SK-N-SH (cell line): ENCODE measurements at regions not wholly inside any gene's neighbourhood (a gene's known extent, or its start where the extent isn't known, plus 50 kb on each side); places are given as distances from the start of the nearest gene placed in this dataset.

ENCODE experiments used
- CTCF ChIA-PET: fragments of 300-600, 350-600 bp; formaldehyde crosslinking; extraction: SDS; loops from one replicate; lab custom pipeline; 2021; lab: Yijun Ruan, JAX
- POLR2A ChIA-PET: fragments of 350-600 bp; sonication (Branson Sonifier 250); formaldehyde crosslinking; extraction: SDS; loops from one replicate; lab custom pipeline; 2020; ENCODE audit warnings: antibody characterized with exemption, inconsistent platforms; lab: Yijun Ruan, JAX
- DNase-seq: peaks from one replicate; pipeline ENCODE4 v3.0.0; 2012
- H2AFZ ChIP-seq: fragments of 200-600 bp; sonication (generic); 2 replicates; pipeline ENCODE4 v1.8.1; 2016; ENCODE audit warnings: antibody characterized with exemption, mild to moderate bottlenecking, low read depth
- H3F3A ChIP-seq: fragments of 200-600 bp; sonication (generic); replicated peaks from 2 replicates; pipeline ENCODE3; 2016; ENCODE audit warnings: antibody characterized with exemption, mild to moderate bottlenecking; ENCODE audit not compliant: insufficient read depth
- H3K27ac ChIP-seq, 2 experiments: fragments of 200-500 bp in 1 of 2; fragments of 200-600 bp in 1 of 2; sonication (Bioruptor generic) in 1 of 2; sonication (generic), shearing (Covaris generic) in 1 of 2; 2 replicates each; pipeline versions ENCODE4 v1.5.1 to v1.6.1; 2014 to 2016; ENCODE audit warnings: low read depth in 2 of 2, inconsistent platforms in 1 of 2, low read length in 1 of 2, mild to moderate bottlenecking in 1 of 2, mixed read lengths in 1 of 2
- H3K27me3 ChIP-seq: fragments of 200-600 bp; sonication (generic), shearing (Covaris generic); 2 replicates; pipeline ENCODE4 v1.6.1; 2016; ENCODE audit warnings: mixed run types; ENCODE audit not compliant: insufficient read depth
- H3K36me3 ChIP-seq, 2 experiments: fragments of 200-500 bp in 1 of 2; fragments of 200-600 bp in 1 of 2; sonication (Bioruptor generic) in 1 of 2; sonication (generic) in 1 of 2; replicated peaks in 1 of 2; 2 replicates each; pipeline versions ENCODE3 to v1.5.1; 2014 to 2016; ENCODE audit warnings: low read length in 1 of 2, mild to moderate bottlenecking in 1 of 2; ENCODE audit not compliant: insufficient read depth in 2 of 2, control insufficient read depth in 1 of 2
- H3K4me1 ChIP-seq, 2 experiments: fragments of 200-500 bp in 1 of 2; fragments of 200-600 bp in 1 of 2; sonication (Bioruptor generic) in 1 of 2; sonication (generic), shearing (Covaris generic) in 1 of 2; 2 replicates each; pipeline versions ENCODE4 v1.5.1 to v1.6.1; 2014 to 2016; ENCODE audit warnings: low read depth in 1 of 2, low read length in 1 of 2, mixed run types in 1 of 2; ENCODE audit not compliant: insufficient read depth in 2 of 2, control insufficient read depth in 1 of 2
- H3K4me2 ChIP-seq: fragments of 200-600 bp; sonication (generic), shearing (Covaris generic); 2 replicates; pipeline ENCODE4 v1.6.1; 2017; ENCODE audit warnings: mixed run types
- H3K4me3 ChIP-seq, 2 experiments: fragments of 200-500 bp in 1 of 2; fragments of 200-600 bp in 1 of 2; sonication (Bioruptor generic) in 1 of 2; sonication (generic), shearing (Covaris generic) in 1 of 2; 2 replicates each; pipeline versions ENCODE4 v1.5.1 to v1.8.1; 2014 to 2016; ENCODE audit warnings: low read depth in 2 of 2, inconsistent platforms in 1 of 2, low read length in 1 of 2, mild to moderate bottlenecking in 1 of 2, mixed read lengths in 1 of 2, moderate library complexity in 1 of 2
- H3K79me2 ChIP-seq: fragments of 200-600 bp; sonication (generic); 2 replicates; pipeline ENCODE4 v1.8.1; 2017; ENCODE audit warnings: mild to moderate bottlenecking; ENCODE audit not compliant: insufficient read depth
- H3K9ac ChIP-seq: fragments of 200-600 bp; sonication (generic); 2 replicates; pipeline ENCODE4 v1.6.1; 2017; ENCODE audit warnings: mixed run types
- H3K9me2 ChIP-seq: fragments of 200-600 bp; sonication (generic); 2 replicates; pipeline ENCODE4 v1.6.1; 2017; ENCODE audit warnings: mixed run types
- H3K9me3 ChIP-seq: fragments of 200-600 bp; sonication (generic); 2 replicates; pipeline ENCODE4 v1.6.1; 2017; ENCODE audit warnings: mixed run types, mild to moderate bottlenecking, moderate library complexity
- H4K20me1 ChIP-seq: fragments of 200-600 bp; sonication (generic); 2 replicates; pipeline ENCODE4 v1.6.1; 2017; ENCODE audit warnings: mild to moderate bottlenecking, mixed run types; ENCODE audit not compliant: insufficient read depth
- CTCF ChIP-seq: fragments of 200-600 bp; sonication (generic); IDR thresholded peaks from 2 replicates; pipeline ENCODE4 v1.6.1; 2017; ENCODE audit warnings: antibody characterized with exemption, mild to moderate bottlenecking, moderate library complexity
- ELF1 ChIP-seq: IDR thresholded peaks from 2 replicates; pipeline ENCODE4 v1.4.0; 2012
- EP300 ChIP-seq, 2 experiments: IDR thresholded peaks; 2 replicates each; pipeline versions ENCODE4 v1.4.0 to v1.6.1; 2012; ENCODE audit warnings: borderline replicate concordance in 1 of 2, low read depth in 1 of 2, low read length in 1 of 2
- FOSL2 ChIP-seq: IDR thresholded peaks from 2 replicates; pipeline ENCODE4 v1.4.0; 2012; ENCODE audit warnings: low read depth, mild to moderate bottlenecking, moderate library complexity, borderline replicate concordance
- FOXJ3 ChIP-seq: sonication (generic); formaldehyde crosslinking; IDR thresholded peaks from 2 replicates; pipeline ENCODE4 v1.5.1; 2020; ENCODE audit warnings: mild to moderate bottlenecking, missing genetic modification reagents
- FOXM1 ChIP-seq: IDR thresholded peaks from 2 replicates; pipeline ENCODE4 v1.4.0; 2012; ENCODE audit warnings: low read depth, mild to moderate bottlenecking
- GATA2 ChIP-seq: sonication (generic); formaldehyde crosslinking; IDR thresholded peaks from 2 replicates; pipeline ENCODE4 v1.5.0; 2020; ENCODE audit warnings: mild to moderate bottlenecking, missing genetic modification reagents
- MEF2A ChIP-seq: IDR thresholded peaks from 2 replicates; pipeline ENCODE4 v1.4.0; 2012; ENCODE audit warnings: low read depth, borderline replicate concordance
- NRF1 ChIP-seq: IDR thresholded peaks from 2 replicates; pipeline ENCODE4 v1.6.1; 2012; ENCODE audit warnings: low read depth, mild to moderate bottlenecking, low read length
- RAD21 ChIP-seq: IDR thresholded peaks from 2 replicates; pipeline ENCODE4 v1.6.1; 2012; ENCODE audit warnings: mild to moderate bottlenecking, low read length
- SMC3 ChIP-seq: IDR thresholded peaks from 2 replicates; pipeline ENCODE4 v1.6.1; 2012; ENCODE audit warnings: low read depth, low read length, improper control_type of control experiment
- TAF1 ChIP-seq: IDR thresholded peaks from 2 replicates; pipeline ENCODE4 v1.6.1; 2012; ENCODE audit warnings: low read depth, mild to moderate bottlenecking, low read length, moderate library complexity, borderline replicate concordance
- TCF12 ChIP-seq: IDR thresholded peaks from 2 replicates; pipeline ENCODE4 v1.4.0; 2012
- TEAD4 ChIP-seq: IDR thresholded peaks from 2 replicates; pipeline ENCODE4 v1.4.0; 2012; ENCODE audit warnings: mild to moderate bottlenecking, borderline replicate concordance; ENCODE audit not compliant: insufficient read depth
- YY1 ChIP-seq: IDR thresholded peaks from 2 replicates; pipeline ENCODE4 v1.4.0; 2012; ENCODE audit warnings: low read depth, mild to moderate bottlenecking
- WGBS: methylation state at CpG from one replicate; pipeline ENCODE4 v1.1.6; 2017; ENCODE audit warnings: low lambda C conversion rate; 5-methylcytosine and 5-hydroxymethylcytosine counted together
- TF ChIP-seq, protein P1 (sequence below): IDR thresholded peaks from 2 replicates; pipeline ENCODE4 v1.4.0; 2012; ENCODE audit warnings: low read depth, borderline replicate concordance

DNA sequence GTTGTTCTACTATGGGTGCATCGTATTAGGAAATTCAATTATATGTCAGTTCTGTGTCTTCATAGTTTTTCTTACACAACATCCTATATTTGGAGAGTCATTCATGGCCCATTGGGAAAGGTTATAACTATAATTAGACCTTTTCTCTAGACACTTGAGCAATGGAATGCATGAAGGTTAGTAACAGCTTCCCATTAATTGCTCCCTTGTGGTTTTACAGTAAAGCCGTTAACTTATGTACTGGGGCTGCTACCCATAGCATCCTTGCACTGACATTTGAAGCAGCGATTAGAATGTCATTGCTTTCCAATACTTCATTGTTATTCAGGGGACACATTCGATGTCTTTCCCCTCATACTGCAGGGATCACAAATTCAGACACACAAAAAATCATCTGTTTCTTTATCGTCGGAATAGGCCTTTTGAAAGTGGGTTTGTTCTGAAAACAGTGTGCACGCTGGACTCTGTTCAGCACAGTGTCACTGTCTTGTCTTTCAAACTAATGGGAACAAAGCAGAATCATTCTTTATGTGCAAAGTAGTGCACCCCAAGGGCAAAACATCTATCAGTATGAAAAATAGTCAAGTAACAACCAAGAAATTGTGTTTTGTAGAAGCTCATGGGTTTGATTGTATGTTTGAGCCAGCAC is 634.3 kb upstream of the MAP3K7 start:
- no peak overlapping the region for H3K9ac ChIP-seq
- no peak overlapping the region for H3K4me2 ChIP-seq
- ChIA-PET CTCF (no interaction called here), POLR2A (no interaction called here)
- no peaks in the 10 kb centered on the region for H3K79me2 ChIP-seq
- no peaks in the 10 kb centered on the region for H3K4me1 ChIP-seq
- H3K27ac ChIP-seq, result no peak overlapping the region
- WGBS, result 28% methylated on average over 7 of the region's 7 CpGs
- no peaks in the 10 kb centered on the region for H3K9me2 ChIP-seq
- no peak overlapping the region for H3K4me3 ChIP-seq
- no peak for DNase-seq
- TF ChIP-seq SMC3 (no peak), EP300 (IDR thresholded peaks at IDR 0.05; ENCODE audit: borderline replicate concordance in 1 of 2, low read depth in 1 of 2, low read length in 1 of 2) (no peak), FOXM1 (no peak), FOXJ3 (CRISPR knock-in tag) (no peak), NRF1 (no peak), MEF2A (no peak), TAF1 (no peak), GATA2 (CRISPR knock-in tag) (no peak), RAD21 (no peak), FOSL2 (no peak), TEAD4 (no peak), YY1 (no peak), ELF1 (no peak), TCF12 (no peak), CTCF (no peak)
- TF ChIP-seq, protein P1, sequence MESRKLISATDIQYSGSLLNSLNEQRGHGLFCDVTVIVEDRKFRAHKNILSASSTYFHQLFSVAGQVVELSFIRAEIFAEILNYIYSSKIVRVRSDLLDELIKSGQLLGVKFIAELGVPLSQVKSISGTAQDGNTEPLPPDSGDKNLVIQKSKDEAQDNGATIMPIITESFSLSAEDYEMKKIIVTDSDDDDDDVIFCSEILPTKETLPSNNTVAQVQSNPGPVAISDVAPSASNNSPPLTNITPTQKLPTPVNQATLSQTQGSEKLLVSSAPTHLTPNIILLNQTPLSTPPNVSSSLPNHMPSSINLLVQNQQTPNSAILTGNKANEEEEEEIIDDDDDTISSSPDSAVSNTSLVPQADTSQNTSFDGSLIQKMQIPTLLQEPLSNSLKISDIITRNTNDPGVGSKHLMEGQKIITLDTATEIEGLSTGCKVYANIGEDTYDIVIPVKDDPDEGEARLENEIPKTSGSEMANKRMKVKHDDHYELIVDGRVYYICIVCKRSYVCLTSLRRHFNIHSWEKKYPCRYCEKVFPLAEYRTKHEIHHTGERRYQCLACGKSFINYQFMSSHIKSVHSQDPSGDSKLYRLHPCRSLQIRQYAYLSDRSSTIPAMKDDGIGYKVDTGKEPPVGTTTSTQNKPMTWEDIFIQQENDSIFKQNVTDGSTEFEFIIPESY, result no peak
- no peak overlapping the region for H2AFZ ChIP-seq
- H3F3A ChIP-seq, result no peaks in the 10 kb centered on the region
- H3K9me3 ChIP-seq, result no peaks in the 10 kb centered on the region
- H3K36me3 ChIP-seq, result no peaks in the 10 kb centered on the region
- H3K27me3 ChIP-seq, result no peaks in the 10 kb centered on the region
- no peaks in the 10 kb centered on the region for H4K20me1 ChIP-seq
